ENCODE measurements at regions not wholly inside any gene's neighbourhood (a gene's known extent, or its start where the extent isn't known, plus 50 kb on each side); places are given as distances from the start of the nearest gene placed in this dataset.

GRCh38 chr12:58566599-58566998 is 353.7 kb downstream of the LRIG3 start:
- TF ChIP-seq REST (IDR thresholded peaks at IDR 0.05; ENCODE audit: low read depth, low read length) (no peak), CTCF (IDR thresholded peaks at IDR 0.05) (no peak), POLR2AphosphoS5 (IDR thresholded peaks at IDR 0.05; ENCODE audit: low read depth, low read length) (no peak)
